Tibial nerve (tissue), 4 donors: ENCODE measurements at regions not wholly inside any gene's neighbourhood (a gene's known extent, or its start where the extent isn't known, plus 50 kb on each side); places are given as distances from the start of the nearest gene placed in this dataset.

Experiments used
- EP300 ChIP-seq, 2 donors: sonication (generic); formaldehyde crosslinking; IDR thresholded peaks; one replicate each; pipeline ENCODE4 v1.6.1; 2017; ENCODE audit warnings: antibody characterized with exemption in 2 of 2, mild to moderate bottlenecking in 1 of 2
- POLR2A ChIP-seq, 2 donors: fragments of 450-650 bp; IDR thresholded peaks; one replicate each; pipeline ENCODE4 v1.6.1; 2017; ENCODE audit warnings: antibody characterized with exemption in 2 of 2, mild to moderate bottlenecking in 2 of 2, moderate library complexity in 2 of 2
- TF ChIP-seq, protein P1 (sequence below), 5 experiments: fragments of 200-600 bp in 3 of 5; fragments of 450-650 bp in 2 of 5; sonication (generic) in 3 of 5; IDR thresholded peaks; one replicate each; pipeline ENCODE4 v1.5.1; 2016 to 2019; ENCODE audit warnings: antibody characterized with exemption in 5 of 5, mild to moderate bottlenecking in 3 of 5, moderate library complexity in 2 of 5

DNA sequence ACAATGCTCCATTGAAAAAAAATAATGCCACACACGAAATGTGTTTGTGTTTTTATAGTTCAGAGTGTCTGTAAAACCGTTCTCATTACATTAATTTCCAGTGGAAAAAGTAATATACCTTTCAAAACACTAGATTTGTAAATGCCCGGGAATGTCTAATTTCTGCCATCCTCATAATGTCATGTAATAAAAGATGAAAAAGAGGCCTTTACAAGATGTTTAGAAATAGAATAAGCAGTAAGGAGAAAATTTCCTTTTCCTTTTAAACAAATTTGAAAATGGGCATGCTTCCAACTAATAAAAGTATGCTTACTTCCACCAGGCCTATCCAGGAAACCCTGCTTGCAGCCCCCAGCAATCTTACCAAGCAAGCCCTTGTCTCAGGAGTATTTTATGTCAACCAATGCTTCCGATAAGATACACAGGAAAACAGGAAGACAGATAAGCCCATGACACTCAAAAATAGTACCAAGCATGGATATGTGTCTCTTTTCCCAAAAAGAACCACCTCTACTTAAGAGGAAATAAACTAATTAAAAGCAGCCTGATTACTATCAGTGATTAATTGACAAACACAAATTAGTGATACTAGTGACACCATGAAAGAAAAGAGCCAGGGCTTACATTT lies 894.7 kb upstream of the INTU start:
- TF ChIP-seq, protein P1, sequence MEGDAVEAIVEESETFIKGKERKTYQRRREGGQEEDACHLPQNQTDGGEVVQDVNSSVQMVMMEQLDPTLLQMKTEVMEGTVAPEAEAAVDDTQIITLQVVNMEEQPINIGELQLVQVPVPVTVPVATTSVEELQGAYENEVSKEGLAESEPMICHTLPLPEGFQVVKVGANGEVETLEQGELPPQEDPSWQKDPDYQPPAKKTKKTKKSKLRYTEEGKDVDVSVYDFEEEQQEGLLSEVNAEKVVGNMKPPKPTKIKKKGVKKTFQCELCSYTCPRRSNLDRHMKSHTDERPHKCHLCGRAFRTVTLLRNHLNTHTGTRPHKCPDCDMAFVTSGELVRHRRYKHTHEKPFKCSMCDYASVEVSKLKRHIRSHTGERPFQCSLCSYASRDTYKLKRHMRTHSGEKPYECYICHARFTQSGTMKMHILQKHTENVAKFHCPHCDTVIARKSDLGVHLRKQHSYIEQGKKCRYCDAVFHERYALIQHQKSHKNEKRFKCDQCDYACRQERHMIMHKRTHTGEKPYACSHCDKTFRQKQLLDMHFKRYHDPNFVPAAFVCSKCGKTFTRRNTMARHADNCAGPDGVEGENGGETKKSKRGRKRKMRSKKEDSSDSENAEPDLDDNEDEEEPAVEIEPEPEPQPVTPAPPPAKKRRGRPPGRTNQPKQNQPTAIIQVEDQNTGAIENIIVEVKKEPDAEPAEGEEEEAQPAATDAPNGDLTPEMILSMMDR (IDR thresholded peaks at IDR 0.05): no peak
- TF ChIP-seq POLR2A (IDR thresholded peaks at IDR 0.05) (no peak), EP300 (IDR thresholded peaks at IDR 0.05) (no peak)
